ENCODE measurements at regions not wholly inside any gene's neighbourhood (a gene's known extent, or its start where the extent isn't known, plus 50 kb on each side); places are given as distances from the start of the nearest gene placed in this dataset.
"Not testable (repeated sequence)": the region's sequence is repeated elsewhere in the genome, so short reads cannot be mapped to it uniquely, and the experiment has no call there.

GRCh38 chr13:62711948-62712347, 1296.3 kb upstream of the PCDH20 start:
- not testable (repeated sequence) for TF ChIP-seq IKZF4 (CRISPR knock-in tag; IDR thresholded peaks at IDR 0.05; ENCODE audit: borderline replicate concordance, low read depth, not compliant biosample characterization); SRSF9 (IDR thresholded peaks at IDR 0.05; ENCODE audit: borderline replicate concordance, insufficient read depth, low read depth, low read length, poor library complexity, severe bottlenecking); ZNF451 (CRISPR knock-in tag; IDR thresholded peaks at IDR 0.05); RAD21 (CRISPR knock-in tag; IDR thresholded peaks at IDR 0.05); ZBTB7B (CRISPR knock-in tag; IDR thresholded peaks at IDR 0.05); POLR2A (IDR thresholded peaks at IDR 0.05; ENCODE audit: insufficient read depth in 1 of 2, low read depth in 2 of 2, low read length in 2 of 2); EZH2 (conservative IDR thresholded peaks at IDR 0.05; ENCODE audit: low read depth, low read length); NR2F2 (IDR thresholded peaks at IDR 0.05; ENCODE audit: borderline replicate concordance, low read depth); CTCF (CRISPR knock-in tag; IDR thresholded peaks at IDR 0.05); ZKSCAN8 (CRISPR knock-in tag; IDR thresholded peaks at IDR 0.05; ENCODE audit: borderline replicate concordance); ZNF572 (CRISPR knock-in tag; IDR thresholded peaks at IDR 0.05); ZNF17 (CRISPR knock-in tag; IDR thresholded peaks at IDR 0.05)
